Loucy (cell line): ENCODE measurements at regions not wholly inside any gene's neighbourhood (a gene's known extent, or its start where the extent isn't known, plus 50 kb on each side); places are given as distances from the start of the nearest gene placed in this dataset.

ENCODE experiments used
- H2AFZ ChIP-seq: fragments of 200-600 bp; sonication (generic); 2 replicates; pipeline ENCODE4 v1.6.0; 2016; ENCODE audit warnings: antibody characterized with exemption, mild to moderate bottlenecking, low read length, moderate library complexity
- H3F3A ChIP-seq: fragments of 200-600 bp; 2 replicates; pipeline ENCODE4 v1.6.0; 2016; ENCODE audit warnings: antibody characterized with exemption, low read depth, mild to moderate bottlenecking
- H3K27me3 ChIP-seq: fragments of 200-600 bp; sonication (generic); 2 replicates; pipeline ENCODE4 v1.6.1; 2014; ENCODE audit warnings: low read length, mild to moderate bottlenecking; ENCODE audit not compliant: insufficient read depth, poor library complexity, severe bottlenecking
- H3K36me3 ChIP-seq: fragments of 200-600 bp; sonication (generic); 2 replicates; pipeline ENCODE4 v1.6.1; 2016; ENCODE audit warnings: low read length; ENCODE audit not compliant: insufficient read depth
- H3K4me1 ChIP-seq: fragments of 200-600 bp; sonication (generic); 2 replicates; pipeline ENCODE4 v1.5.1; 2014; ENCODE audit warnings: low read length, mild to moderate bottlenecking; ENCODE audit not compliant: insufficient read depth, poor library complexity, severe bottlenecking
- H3K4me2 ChIP-seq: fragments of 200-600 bp; sonication (generic); 2 replicates; pipeline ENCODE4 v1.6.0; 2014; ENCODE audit warnings: antibody characterized with exemption, low read length, low read depth, mild to moderate bottlenecking; ENCODE audit not compliant: poor library complexity, severe bottlenecking
- H3K4me3 ChIP-seq: fragments of 200-600 bp; sonication (generic); 2 replicates; pipeline ENCODE4 v1.5.1; 2014; ENCODE audit warnings: low read length, mild to moderate bottlenecking, mixed read lengths; ENCODE audit not compliant: poor library complexity, severe bottlenecking
- H3K79me2 ChIP-seq: fragments of 200-600 bp; sonication (generic); 2 replicates; pipeline ENCODE4 v1.6.1; 2014; ENCODE audit warnings: low read length; ENCODE audit not compliant: insufficient read depth
- H3K9ac ChIP-seq: fragments of 200-600 bp; sonication (generic); 2 replicates; pipeline ENCODE4 v1.6.0; 2014; ENCODE audit warnings: mild to moderate bottlenecking, low read depth, low read length, moderate library complexity; ENCODE audit not compliant: poor library complexity, severe bottlenecking
- H3K9me2 ChIP-seq: fragments of 200-600 bp; sonication (generic); replicated peaks from 2 replicates; pipeline ENCODE4 v1.6.1; 2016; ENCODE audit warnings: low read depth, low read length, mixed read lengths
- H3K9me3 ChIP-seq: fragments of 200-600 bp; sonication (generic); 2 replicates; pipeline ENCODE4 v1.6.1; 2014; ENCODE audit warnings: mild to moderate bottlenecking, antibody characterized with exemption, low read length, low read depth; ENCODE audit not compliant: insufficient read depth
- H4K20me1 ChIP-seq: fragments of 200-600 bp; sonication (generic); 2 replicates; pipeline ENCODE4 v1.6.0; 2014; ENCODE audit warnings: antibody characterized with exemption, low read length, mild to moderate bottlenecking; ENCODE audit not compliant: insufficient read depth, poor library complexity, severe bottlenecking
- EZH2phosphoT487 ChIP-seq: fragments of 200-600 bp; IDR thresholded peaks from 2 replicates; pipeline ENCODE4 v1.6.1; 2018; ENCODE audit warnings: antibody characterized with exemption, mild to moderate bottlenecking, moderate library complexity, borderline replicate concordance
- TF ChIP-seq, protein P1 (sequence below): fragments of 200-600 bp; sonication (generic); conservative IDR thresholded peaks from 2 replicates; pipeline ENCODE4 v1.5.1; 2014; ENCODE audit warnings: mild to moderate bottlenecking, antibody characterized with exemption, low read length

DNA sequence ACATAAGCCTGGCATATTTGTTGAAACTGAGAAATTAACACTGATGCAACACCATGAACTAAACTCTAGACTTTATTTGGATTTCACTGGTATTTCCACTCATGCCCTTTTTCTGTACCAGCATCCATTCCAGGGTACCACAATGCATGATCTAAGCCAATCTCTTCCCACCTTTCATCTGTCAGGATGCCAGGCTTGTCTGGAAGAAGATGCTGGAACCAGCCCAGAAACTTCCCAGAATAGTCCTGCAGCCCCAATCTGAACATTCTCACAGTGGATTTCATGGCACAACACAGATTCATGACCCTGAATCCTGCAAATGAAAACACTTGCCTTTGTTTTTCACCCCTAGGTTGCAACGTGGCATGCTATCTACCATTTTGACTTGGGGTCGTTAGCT, 189.3 kb upstream of the LHX5 start:
- no peaks in the 10 kb centered on the region for H3K4me1 ChIP-seq
- no peaks in the 10 kb centered on the region for H3K9me3 ChIP-seq
- H3F3A ChIP-seq, result no peaks in the 10 kb centered on the region
- H3K4me3 ChIP-seq, result no peak overlapping the region
- H3K9ac ChIP-seq, result no peak overlapping the region
- no peaks in the 10 kb centered on the region for H3K27me3 ChIP-seq
- no peaks in the 10 kb centered on the region for H3K36me3 ChIP-seq
- no peaks in the 10 kb centered on the region for H4K20me1 ChIP-seq
- no peak overlapping the region for H2AFZ ChIP-seq
- no peaks in the 10 kb centered on the region for H3K9me2 ChIP-seq
- H3K79me2 ChIP-seq, result no peaks in the 10 kb centered on the region
- TF ChIP-seq EZH2phosphoT487, result no peak
- TF ChIP-seq, protein P1, sequence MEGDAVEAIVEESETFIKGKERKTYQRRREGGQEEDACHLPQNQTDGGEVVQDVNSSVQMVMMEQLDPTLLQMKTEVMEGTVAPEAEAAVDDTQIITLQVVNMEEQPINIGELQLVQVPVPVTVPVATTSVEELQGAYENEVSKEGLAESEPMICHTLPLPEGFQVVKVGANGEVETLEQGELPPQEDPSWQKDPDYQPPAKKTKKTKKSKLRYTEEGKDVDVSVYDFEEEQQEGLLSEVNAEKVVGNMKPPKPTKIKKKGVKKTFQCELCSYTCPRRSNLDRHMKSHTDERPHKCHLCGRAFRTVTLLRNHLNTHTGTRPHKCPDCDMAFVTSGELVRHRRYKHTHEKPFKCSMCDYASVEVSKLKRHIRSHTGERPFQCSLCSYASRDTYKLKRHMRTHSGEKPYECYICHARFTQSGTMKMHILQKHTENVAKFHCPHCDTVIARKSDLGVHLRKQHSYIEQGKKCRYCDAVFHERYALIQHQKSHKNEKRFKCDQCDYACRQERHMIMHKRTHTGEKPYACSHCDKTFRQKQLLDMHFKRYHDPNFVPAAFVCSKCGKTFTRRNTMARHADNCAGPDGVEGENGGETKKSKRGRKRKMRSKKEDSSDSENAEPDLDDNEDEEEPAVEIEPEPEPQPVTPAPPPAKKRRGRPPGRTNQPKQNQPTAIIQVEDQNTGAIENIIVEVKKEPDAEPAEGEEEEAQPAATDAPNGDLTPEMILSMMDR, result no peak
- H3K4me2 ChIP-seq, result no peak overlapping the region

DNA sequence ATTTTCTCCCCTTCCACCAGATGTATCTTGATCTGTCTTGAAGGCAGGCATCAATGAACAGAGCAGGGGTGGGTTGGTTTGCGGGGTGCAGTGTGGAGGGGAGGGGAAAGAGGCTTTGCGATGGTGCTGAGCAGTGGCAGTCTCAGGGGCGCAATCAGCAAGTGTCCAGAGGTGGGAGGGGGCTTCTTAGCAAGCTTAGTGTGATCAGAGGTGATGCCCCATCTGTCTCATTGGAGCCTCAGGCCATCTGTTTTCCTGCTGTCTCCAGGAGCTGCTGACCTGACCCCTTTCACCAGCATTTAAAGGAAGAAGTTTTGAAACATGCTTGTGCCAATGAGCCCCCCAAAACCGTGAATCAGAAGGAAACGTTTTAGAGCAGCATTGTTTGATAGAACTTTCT, 187.7 kb upstream of the LHX5 start:
- Histone ChIP-seq H3K9me3 (no peaks in the 10 kb centered on the region; the same call in 1 of the 2 replicates), H3K9me2 (no peaks in the 10 kb centered on the region), H3K9ac (no peak overlapping the region), H3K79me2 (no peaks in the 10 kb centered on the region), H2AFZ (no peak overlapping the region), H3K36me3 (no peaks in the 10 kb centered on the region), H3K27me3 (no peaks in the 10 kb centered on the region), H3K4me1 (no peaks in the 10 kb centered on the region), H3K4me3 (no peak overlapping the region), H4K20me1 (no peaks in the 10 kb centered on the region), H3K4me2 (no peak overlapping the region), H3F3A (no peaks in the 10 kb centered on the region)
- no peak for TF ChIP-seq EZH2phosphoT487
- TF ChIP-seq, protein P1, result no peak

DNA sequence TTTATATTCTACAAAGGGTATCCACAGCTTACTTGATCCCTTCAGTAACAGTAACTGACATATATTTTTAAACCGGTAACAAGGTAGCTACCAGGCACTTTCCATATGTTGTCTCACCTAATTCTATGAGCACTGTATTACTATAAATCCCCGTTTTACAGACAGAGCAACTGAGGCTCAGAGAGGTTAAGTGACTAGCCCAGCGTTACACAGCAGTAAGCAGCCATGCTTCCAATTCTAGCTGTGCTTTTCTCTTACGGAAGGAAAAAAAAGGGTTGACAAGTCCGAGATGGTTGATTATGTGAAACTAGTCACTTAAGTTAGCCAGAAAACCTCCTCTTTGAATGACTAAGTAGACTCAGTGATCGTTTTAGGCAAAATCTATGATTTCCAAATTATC, 187.3 kb upstream of the LHX5 start:
- Histone ChIP-seq H3K9me2 (no peaks in the 10 kb centered on the region), H3K9ac (no peak overlapping the region)

More for the DNA sequence above, 187.3 kb upstream of the LHX5 start:
- Histone ChIP-seq H3K4me1 (no peaks in the 10 kb centered on the region), H3K27me3 (no peaks in the 10 kb centered on the region), H4K20me1 (no peaks in the 10 kb centered on the region), H3K79me2 (no peaks in the 10 kb centered on the region), H3K36me3 (no peaks in the 10 kb centered on the region), H3K9me3 (no peaks in the 10 kb centered on the region; the same call in 1 of the 2 replicates), H3F3A (no peaks in the 10 kb centered on the region), H3K4me2 (no peak overlapping the region), H2AFZ (no peak overlapping the region), H3K4me3 (no peak overlapping the region)
- TF ChIP-seq EZH2phosphoT487, result no peak
- TF ChIP-seq, protein P1, result no peak
